ENCODE measurements at regions not wholly inside any gene's neighbourhood (a gene's known extent, or its start where the extent isn't known, plus 50 kb on each side); places are given as distances from the start of the nearest gene placed in this dataset.

DNA sequence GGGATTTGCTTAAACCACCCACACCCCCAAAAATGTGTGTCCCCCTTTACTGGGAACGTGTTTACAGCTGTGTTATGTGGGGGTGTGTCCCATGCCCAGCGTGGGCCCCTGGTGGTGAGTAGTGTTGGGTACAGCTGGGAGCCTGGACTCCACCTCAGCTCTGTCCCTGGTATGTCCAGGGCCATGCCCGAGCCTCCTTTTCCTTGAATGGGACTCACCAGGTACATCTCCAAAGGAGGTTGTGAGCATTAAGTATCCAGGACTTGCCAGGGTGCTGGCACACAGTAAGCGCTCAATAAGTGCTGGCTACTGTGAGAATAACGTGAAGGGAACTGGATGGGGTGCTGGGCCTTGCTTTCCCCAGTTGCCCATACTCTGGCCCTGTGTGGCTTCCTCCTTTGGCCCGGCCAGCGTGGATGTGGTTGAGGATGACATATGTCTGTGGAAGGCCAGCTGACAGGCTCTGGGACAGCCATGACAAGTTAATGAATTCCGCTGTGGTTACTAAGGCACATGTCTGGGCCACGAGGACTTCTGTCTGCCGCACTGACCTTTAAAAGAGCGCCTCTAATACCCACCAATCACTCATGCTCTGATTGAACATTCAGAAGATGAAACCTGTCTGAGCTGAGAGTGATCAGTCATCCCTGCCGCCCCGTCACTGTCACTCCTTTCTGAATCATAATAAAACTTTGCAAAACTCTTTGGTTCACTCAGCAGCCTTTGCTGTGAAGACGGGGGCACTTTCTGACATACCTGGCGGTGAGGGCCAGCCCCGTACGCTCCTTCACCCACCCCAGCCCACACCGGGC lies 74.7 kb downstream of the DIO3 start (continued):
- TF ChIP-seq ZNF592 (IDR thresholded peaks at IDR 0.05) (no peak), SKIL (IDR thresholded peaks at IDR 0.05; ENCODE audit: low read depth, poor library complexity, severe bottlenecking) (no peak), MAX (IDR thresholded peaks at IDR 0.05; ENCODE audit: low read depth, low read length) (no peak), STAT1 (conservative IDR thresholded peaks at IDR 0.05) (no peak), E2F8 (IDR thresholded peaks at IDR 0.05; ENCODE audit: low read depth, partially characterized antibody) (no peak), FOS (IDR thresholded peaks at IDR 0.05; ENCODE audit: borderline replicate concordance, extremely low read depth, insufficient read length) (no peak), PAX8 (IDR thresholded peaks at IDR 0.05) (no peak), CBX5 (IDR thresholded peaks at IDR 0.05; ENCODE audit: low read depth) (no peak), POU2F2 (IDR thresholded peaks at IDR 0.05; ENCODE audit: borderline replicate concordance, low read depth, low read length) (no peak)

All from GM12878 (cell line).